MM.1S (cell line): ENCODE measurements at regions not wholly inside any gene's neighbourhood (a gene's known extent, or its start where the extent isn't known, plus 50 kb on each side); places are given as distances from the start of the nearest gene placed in this dataset.

Source experiments
- EZH2 ChIP-seq: fragments of 300-600 bp; sonication (generic); optimal IDR thresholded peaks from 2 replicates; pipeline ENCODE3; 2017; ENCODE audit warnings: low read depth, mild to moderate bottlenecking, antibody characterized with exemption, low read length, mixed read lengths
- TF ChIP-seq, protein P1 (sequence below): fragments of 300-600 bp; sonication (generic); IDR thresholded peaks from 2 replicates; pipeline ENCODE4 v1.5.1; 2016; ENCODE audit warnings: antibody characterized with exemption, low read length, mixed read lengths

DNA sequence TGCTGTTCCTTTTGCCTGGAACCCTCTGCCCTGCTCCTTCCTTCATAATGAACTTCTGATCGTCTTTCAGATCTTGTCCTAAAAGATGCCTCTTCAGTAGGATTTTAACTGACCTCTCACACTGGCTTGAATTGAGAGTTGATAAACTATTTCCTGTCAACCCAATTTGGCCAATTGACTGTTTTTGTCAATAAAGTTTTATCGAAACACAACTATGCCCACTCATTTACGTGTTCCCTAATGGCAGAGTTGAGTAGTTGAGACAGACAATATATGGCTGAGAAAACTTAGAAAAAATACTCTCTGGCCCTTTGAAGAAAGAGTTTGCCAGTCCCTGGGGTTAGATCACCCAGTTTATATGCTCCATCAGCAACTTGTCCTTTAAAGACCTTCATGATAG lies 171.7 kb upstream of the TBX3 start:
- TF ChIP-seq, protein P1, sequence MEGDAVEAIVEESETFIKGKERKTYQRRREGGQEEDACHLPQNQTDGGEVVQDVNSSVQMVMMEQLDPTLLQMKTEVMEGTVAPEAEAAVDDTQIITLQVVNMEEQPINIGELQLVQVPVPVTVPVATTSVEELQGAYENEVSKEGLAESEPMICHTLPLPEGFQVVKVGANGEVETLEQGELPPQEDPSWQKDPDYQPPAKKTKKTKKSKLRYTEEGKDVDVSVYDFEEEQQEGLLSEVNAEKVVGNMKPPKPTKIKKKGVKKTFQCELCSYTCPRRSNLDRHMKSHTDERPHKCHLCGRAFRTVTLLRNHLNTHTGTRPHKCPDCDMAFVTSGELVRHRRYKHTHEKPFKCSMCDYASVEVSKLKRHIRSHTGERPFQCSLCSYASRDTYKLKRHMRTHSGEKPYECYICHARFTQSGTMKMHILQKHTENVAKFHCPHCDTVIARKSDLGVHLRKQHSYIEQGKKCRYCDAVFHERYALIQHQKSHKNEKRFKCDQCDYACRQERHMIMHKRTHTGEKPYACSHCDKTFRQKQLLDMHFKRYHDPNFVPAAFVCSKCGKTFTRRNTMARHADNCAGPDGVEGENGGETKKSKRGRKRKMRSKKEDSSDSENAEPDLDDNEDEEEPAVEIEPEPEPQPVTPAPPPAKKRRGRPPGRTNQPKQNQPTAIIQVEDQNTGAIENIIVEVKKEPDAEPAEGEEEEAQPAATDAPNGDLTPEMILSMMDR: no peak
- TF ChIP-seq EZH2: no peak
